Fibroblast of the aortic adventitia (primary cell): ENCODE measurements at regions not wholly inside any gene's neighbourhood (a gene's known extent, or its start where the extent isn't known, plus 50 kb on each side); places are given as distances from the start of the nearest gene placed in this dataset.

Experiments
- DNase-seq: peaks from one replicate; pipeline ENCODE4 v3.0.0-alpha.2; 2010; ENCODE audit warnings: low read depth
- H3K4me3 ChIP-seq: 2 replicates; pipeline ENCODE4 v1.5.1; 2011; ENCODE audit warnings: low read depth, mild to moderate bottlenecking, control low read depth, low read length, moderate library complexity
- TF ChIP-seq, protein P1 (sequence below): IDR thresholded peaks from 2 replicates; pipeline ENCODE4 v1.5.1; 2011; ENCODE audit warnings: mild to moderate bottlenecking, low read length, control low read depth, inconsistent platforms; ENCODE audit not compliant: insufficient read depth

GRCh38 chr12:67758521-67758920, 110.0 kb downstream of the DYRK2 start:
- no peak overlapping the region for H3K4me3 ChIP-seq
- TF ChIP-seq, protein P1, sequence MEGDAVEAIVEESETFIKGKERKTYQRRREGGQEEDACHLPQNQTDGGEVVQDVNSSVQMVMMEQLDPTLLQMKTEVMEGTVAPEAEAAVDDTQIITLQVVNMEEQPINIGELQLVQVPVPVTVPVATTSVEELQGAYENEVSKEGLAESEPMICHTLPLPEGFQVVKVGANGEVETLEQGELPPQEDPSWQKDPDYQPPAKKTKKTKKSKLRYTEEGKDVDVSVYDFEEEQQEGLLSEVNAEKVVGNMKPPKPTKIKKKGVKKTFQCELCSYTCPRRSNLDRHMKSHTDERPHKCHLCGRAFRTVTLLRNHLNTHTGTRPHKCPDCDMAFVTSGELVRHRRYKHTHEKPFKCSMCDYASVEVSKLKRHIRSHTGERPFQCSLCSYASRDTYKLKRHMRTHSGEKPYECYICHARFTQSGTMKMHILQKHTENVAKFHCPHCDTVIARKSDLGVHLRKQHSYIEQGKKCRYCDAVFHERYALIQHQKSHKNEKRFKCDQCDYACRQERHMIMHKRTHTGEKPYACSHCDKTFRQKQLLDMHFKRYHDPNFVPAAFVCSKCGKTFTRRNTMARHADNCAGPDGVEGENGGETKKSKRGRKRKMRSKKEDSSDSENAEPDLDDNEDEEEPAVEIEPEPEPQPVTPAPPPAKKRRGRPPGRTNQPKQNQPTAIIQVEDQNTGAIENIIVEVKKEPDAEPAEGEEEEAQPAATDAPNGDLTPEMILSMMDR: no peak
- DNase-seq: peak; percentile 25

DNA sequence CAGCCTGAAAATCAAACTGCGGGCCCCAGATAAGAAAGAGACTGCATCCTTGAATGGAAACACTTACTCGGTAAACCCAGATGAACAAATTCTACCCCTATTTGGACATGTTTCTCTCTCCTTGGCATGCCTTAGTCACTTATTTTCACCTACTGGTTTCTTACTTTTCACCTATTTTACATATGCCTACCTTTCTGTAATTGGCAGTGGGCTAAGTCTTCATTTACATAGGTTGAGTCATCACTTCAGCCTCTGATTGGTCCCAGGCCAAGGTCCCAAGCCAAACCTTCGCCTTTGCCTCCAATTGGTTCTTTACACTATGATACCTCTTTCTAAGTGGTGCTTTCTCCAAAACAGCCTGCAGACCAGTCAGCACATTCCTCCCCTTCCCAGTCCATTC, 111.3 kb downstream of the DYRK2 start:
- TF ChIP-seq, protein P1: no peak
- no peak overlapping the region for H3K4me3 ChIP-seq
- DNase-seq: no peak

GRCh38 chr12:67760586-67761275, 112.2 kb downstream of the DYRK2 start:
- peak; percentile 61 for DNase-seq
- TF ChIP-seq, protein P1: no peak
- H3K4me3 ChIP-seq: no peak overlapping the region

GRCh38 chr12:67761566-67761965, 113.0 kb downstream of the DYRK2 start:
- TF ChIP-seq, protein P1: no peak
- DNase-seq: no peak
- H3K4me3 ChIP-seq: no peak overlapping the region

- DNase-seq: no peak
- TF ChIP-seq, protein P1: no peak
- H3K4me3 ChIP-seq: no peak overlapping the region
These were observed 115.5 kb downstream of the DYRK2 start for GRCh38 chr12:67764055-67764454.

DNA sequence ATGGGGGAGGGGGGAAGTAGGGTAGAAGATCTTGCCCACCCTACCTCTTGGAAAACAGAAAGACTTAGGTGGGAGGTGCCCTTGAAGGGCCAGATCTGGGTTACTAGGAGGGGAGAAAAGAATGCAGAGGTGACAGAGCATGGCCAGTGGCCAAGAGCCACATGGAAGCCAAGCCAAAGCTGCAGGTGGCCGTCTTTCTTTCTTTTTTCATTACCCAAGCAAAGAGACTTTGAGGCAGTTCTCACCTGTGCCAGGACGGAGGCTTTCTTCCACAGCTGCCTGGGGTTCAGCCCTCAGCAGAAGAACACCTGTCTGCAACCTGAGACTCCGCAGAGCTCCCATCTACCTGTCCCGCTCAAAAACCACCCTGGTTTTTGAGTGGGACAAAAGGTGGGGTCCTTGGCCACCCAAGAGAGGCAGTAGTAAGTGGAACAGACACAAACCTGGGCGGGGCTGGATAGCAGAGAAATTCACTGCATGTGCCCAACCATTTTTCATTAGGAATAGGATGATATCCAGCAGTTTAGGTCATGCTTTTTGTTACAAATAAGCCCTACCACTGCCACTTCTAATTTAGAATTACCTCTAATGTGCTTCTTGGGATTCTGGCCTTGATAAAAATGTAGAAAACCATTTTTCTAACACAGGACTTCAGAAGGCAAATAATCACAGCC, 116.5 kb downstream of the DYRK2 start:
- TF ChIP-seq, protein P1: no peak
- no peak overlapping the region for H3K4me3 ChIP-seq
- DNase-seq: no peak
